HL-60 (cell line): ENCODE measurements at regions not wholly inside any gene's neighbourhood (a gene's known extent, or its start where the extent isn't known, plus 50 kb on each side); places are given as distances from the start of the nearest gene placed in this dataset.

Experiments used
- DNase-seq, 2 experiments: peaks; one replicate each; pipeline ENCODE4 v3.0.0-alpha.2; 2010 to 2020; ENCODE audit warnings: low read depth in 1 of 2, low spot score in 1 of 2
- H3K27ac ChIP-seq: fragments of 250-450 bp; sonication (Bioruptor Pico); replicated peaks from 2 replicates; pipeline ENCODE4 v1.5.1; 2020; ENCODE audit warnings: mild to moderate bottlenecking, moderate library complexity
- H3K27me3 ChIP-seq: fragments of 250-450 bp; sonication (Bioruptor Pico); 2 replicates; pipeline ENCODE4 v1.5.1; 2021; ENCODE audit warnings: mild to moderate bottlenecking, moderate library complexity; ENCODE audit not compliant: insufficient read depth, poor library complexity, severe bottlenecking
- H3K4me3 ChIP-seq: replicated peaks from 2 replicates; pipeline ENCODE4 v1.5.1; 2011; ENCODE audit warnings: mild to moderate bottlenecking, control low read depth, low read length; ENCODE audit not compliant: insufficient read depth
- CTCF ChIP-seq: IDR thresholded peaks from one replicate; pipeline ENCODE4 v1.5.1; 2011; ENCODE audit warnings: low read length, control low read depth, inconsistent platforms; ENCODE audit not compliant: insufficient read depth
- GABPA ChIP-seq: IDR thresholded peaks from 2 replicates; pipeline ENCODE4 v1.6.1; 2012; ENCODE audit warnings: low read depth
- POLR2AphosphoS5 ChIP-seq: IDR thresholded peaks from 2 replicates; pipeline ENCODE4 v1.6.1; 2012; ENCODE audit warnings: low read depth
- REST ChIP-seq: IDR thresholded peaks from 2 replicates; pipeline ENCODE4 v1.6.1; 2012; ENCODE audit warnings: low read depth; ENCODE audit not compliant: insufficient replicate concordance
- SPI1 ChIP-seq: IDR thresholded peaks from 2 replicates; pipeline ENCODE4 v1.6.1; 2012; ENCODE audit warnings: low read depth, mild to moderate bottlenecking, borderline replicate concordance

GRCh38 chr4:148749403-148749802 is 307.2 kb upstream of the NR3C2 start:
- no peak for DNase-seq
- no peaks in the 10 kb centered on the region for H3K27me3 ChIP-seq
- TF ChIP-seq CTCF (no peak), POLR2AphosphoS5 (no peak), GABPA (no peak), SPI1 (no peak), REST (no peak)
- no peak overlapping the region for H3K4me3 ChIP-seq
- no peak overlapping the region for H3K27ac ChIP-seq

- DNase-seq: no peak
- no peak overlapping the region for H3K4me3 ChIP-seq
- no peaks in the 10 kb centered on the region for H3K27me3 ChIP-seq
- TF ChIP-seq POLR2AphosphoS5 (no peak), SPI1 (no peak), GABPA (no peak), REST (no peak), CTCF (no peak)
- H3K27ac ChIP-seq: no peak overlapping the region
These were observed 305.6 kb upstream of the NR3C2 start for GRCh38 chr4:148747721-148748268.

GRCh38 chr4:148740701-148741100 is 298.5 kb upstream of the NR3C2 start:
- TF ChIP-seq REST: no peak
- Histone ChIP-seq H3K27me3 (no peaks in the 10 kb centered on the region), H3K27ac (no peak overlapping the region), H3K4me3 (no peak overlapping the region)
- DNase-seq: no peak
